Breast epithelium (tissue), 4 donors: ENCODE measurements at regions not wholly inside any gene's neighbourhood (a gene's known extent, or its start where the extent isn't known, plus 50 kb on each side); places are given as distances from the start of the nearest gene placed in this dataset.

Experiments used
- DNase-seq, 2 donors: peaks; one replicate each; pipeline ENCODE4 v3.0.0-alpha.2; 2019; ENCODE audit warnings: low spot score in 2 of 2
- H3K27ac ChIP-seq, 2 donors: fragments of 200-600 bp; sonication (generic) in 1 of 2; one replicate each; pipeline ENCODE4 v1.5.1; 2016 to 2019; ENCODE audit warnings: mild to moderate bottlenecking in 1 of 2
- H3K27me3 ChIP-seq, 2 donors: fragments of 200-600 bp; sonication (generic) in 1 of 2; one replicate each; pipeline versions ENCODE4 v1.5.1 to v1.6.0; 2017 to 2019; ENCODE audit warnings: control low read depth in 1 of 2, mild to moderate bottlenecking in 1 of 2
- H3K36me3 ChIP-seq: fragments of 200-600 bp; one replicate; pipeline ENCODE4 v1.5.1; 2019
- H3K4me1 ChIP-seq, 2 donors: fragments of 200-600 bp; sonication (generic); one replicate each; pipeline ENCODE4 v1.5.1; 2016 to 2019; ENCODE audit warnings: control low read depth in 1 of 2
- H3K4me3 ChIP-seq, 3 donors: fragments of 200-600 bp; sonication (generic); 1 replicate in 2 of 3; 2 replicates in 1 of 3; pipeline ENCODE4 v1.5.1; 2016 to 2019; ENCODE audit warnings: mild to moderate bottlenecking in 3 of 3, moderate library complexity in 2 of 3
- H3K9me3 ChIP-seq, 2 donors: fragments of 200-600 bp; sonication (generic) in 1 of 2; one replicate each; pipeline ENCODE4 v1.5.1; 2016 to 2019; ENCODE audit warnings: control low read depth in 1 of 2
- CTCF ChIP-seq, 3 donors: fragments of 450-650 bp; IDR thresholded peaks; one replicate each; pipeline ENCODE4 v1.5.1; 2016 to 2017; ENCODE audit warnings: antibody characterized with exemption in 3 of 3, mild to moderate bottlenecking in 3 of 3, moderate library complexity in 3 of 3
- POLR2A ChIP-seq: fragments of 450-650 bp; IDR thresholded peaks from one replicate; pipeline ENCODE4 v1.6.1; 2016; ENCODE audit warnings: antibody characterized with exemption, mild to moderate bottlenecking, moderate library complexity
- POLR2AphosphoS5 ChIP-seq, 3 donors: sonication (generic); formaldehyde crosslinking; IDR thresholded peaks; one replicate each; pipeline ENCODE4 v1.6.1; 2017; ENCODE audit warnings: antibody characterized with exemption in 3 of 3
- intact Hi-C: fragments of 100-400 bp; cut with DNase I; formaldehyde crosslinking; loops from one replicate; pipeline ENCODE4 v1.15.1; 2023; ENCODE audit warnings: low total_unique reads

GRCh38 chr6:121851056-121851455, 415.6 kb downstream of the GJA1 start:
- intact Hi-C loops, result no loop called here
- Histone ChIP-seq H3K9me3 (no peaks in the 10 kb centered on the region), H3K4me3 (no peak overlapping the region), H3K27me3 (no peaks in the 10 kb centered on the region), H3K27ac (no peak overlapping the region), H3K36me3 (no peaks in the 10 kb centered on the region), H3K4me1 (no peaks in the 10 kb centered on the region)
- TF ChIP-seq POLR2AphosphoS5 (IDR thresholded peaks at IDR 0.05) (no peak), CTCF (IDR thresholded peaks at IDR 0.05) (no peak), POLR2A (no peak)
- no peak for DNase-seq

GRCh38 chr6:121853686-121854085, 418.2 kb downstream of the GJA1 start:
- no peaks in the 10 kb centered on the region for H3K36me3 ChIP-seq
- H3K4me3 ChIP-seq, result no peak overlapping the region
- H3K9me3 ChIP-seq, result no peaks in the 10 kb centered on the region
- DNase-seq, result no peak
- intact Hi-C loops, result no loop called here
- H3K4me1 ChIP-seq, result no peaks in the 10 kb centered on the region
- H3K27ac ChIP-seq, result no peak overlapping the region
- TF ChIP-seq POLR2A (no peak), CTCF (IDR thresholded peaks at IDR 0.05) (no peak), POLR2AphosphoS5 (IDR thresholded peaks at IDR 0.05) (no peak)
- no peaks in the 10 kb centered on the region for H3K27me3 ChIP-seq

GRCh38 chr6:121855521-121855920, 420.1 kb downstream of the GJA1 start:
- H3K27me3 ChIP-seq, result no peaks in the 10 kb centered on the region
- H3K4me1 ChIP-seq, result no peaks in the 10 kb centered on the region
- no peak for DNase-seq
- TF ChIP-seq CTCF (IDR thresholded peaks at IDR 0.05) (no peak), POLR2AphosphoS5 (IDR thresholded peaks at IDR 0.05) (no peak), POLR2A (no peak)
- H3K36me3 ChIP-seq, result no peaks in the 10 kb centered on the region
- no peak overlapping the region for H3K27ac ChIP-seq
- H3K9me3 ChIP-seq, result no peaks in the 10 kb centered on the region
- intact Hi-C loops, result no loop called here
- no peak overlapping the region for H3K4me3 ChIP-seq

- H3K4me3 ChIP-seq, result no peak overlapping the region
- TF ChIP-seq CTCF (IDR thresholded peaks at IDR 0.05), result no peak
- TF ChIP-seq POLR2AphosphoS5 (IDR thresholded peaks at IDR 0.05), result no peak
- no peak for TF ChIP-seq POLR2A
- peaks cover 0 to 3% of the 10 kb centered on the region in 2 donors for H3K9me3 ChIP-seq
- H3K4me1 ChIP-seq, result no peaks in the 10 kb centered on the region
- no peaks in the 10 kb centered on the region for H3K27me3 ChIP-seq
- H3K36me3 ChIP-seq, result no peaks in the 10 kb centered on the region
- no peak overlapping the region for H3K27ac ChIP-seq
- no peak for DNase-seq
- intact Hi-C loops, result no loop called here
Measured at GRCh38 chr6:121856296-121856695, 420.9 kb downstream of the GJA1 start.

- Histone ChIP-seq H3K27ac (no peak overlapping the region), H3K9me3 (peaks cover 0 to 8% of the 10 kb centered on the region in 2 donors), H3K4me3 (no peak overlapping the region), H3K4me1 (no peaks in the 10 kb centered on the region), H3K36me3 (no peaks in the 10 kb centered on the region), H3K27me3 (no peaks in the 10 kb centered on the region)
- TF ChIP-seq CTCF (IDR thresholded peaks at IDR 0.05) (no peak), POLR2A (no peak), POLR2AphosphoS5 (IDR thresholded peaks at IDR 0.05) (no peak)
- intact Hi-C loops, result no loop called here
- DNase-seq, result no peak
Measured at GRCh38 chr6:121857551-121857950, 422.1 kb downstream of the GJA1 start.
